Panc1 (cell line): ENCODE measurements at regions not wholly inside any gene's neighbourhood (a gene's known extent, or its start where the extent isn't known, plus 50 kb on each side); places are given as distances from the start of the nearest gene placed in this dataset.

Experiments used
- CTCF ChIP-seq: fragments of 450-650 bp; IDR thresholded peaks from 2 replicates; pipeline ENCODE4 v1.5.1; 2017; ENCODE audit warnings: mild to moderate bottlenecking
- POLR2AphosphoS5 ChIP-seq: IDR thresholded peaks from 2 replicates; pipeline ENCODE4 v1.6.1; 2012; ENCODE audit warnings: mild to moderate bottlenecking, low read depth, low read length, moderate library complexity
- REST ChIP-seq, 2 experiments: IDR thresholded peaks; 2 replicates each; pipeline ENCODE4 v1.6.1; 2011 to 2012; ENCODE audit warnings: low read depth in 2 of 2, control low read depth in 1 of 2, low read length in 1 of 2, mild to moderate bottlenecking in 1 of 2, moderate library complexity in 1 of 2; ENCODE audit not compliant: insufficient read depth in 1 of 2
- TCF7L2 ChIP-seq: IDR thresholded peaks from 2 replicates; pipeline ENCODE4 v1.6.1; 2011; ENCODE audit warnings: mild to moderate bottlenecking, low read depth, low read length, inconsistent platforms

- TF ChIP-seq CTCF (no peak), REST (IDR thresholded peaks at IDR 0.05; ENCODE audit: insufficient read depth in 1 of 2, low read depth in 2 of 2, low read length in 1 of 2) (no peak), POLR2AphosphoS5 (no peak), TCF7L2 (no peak)
Observed at GRCh38 chr2:242011167-242011513, 141.6 kb downstream of the RTP5 start.
